Adrenal gland (tissue), 9 donors: ENCODE measurements at regions not wholly inside any gene's neighbourhood (a gene's known extent, or its start where the extent isn't known, plus 50 kb on each side); places are given as distances from the start of the nearest gene placed in this dataset.

Source experiments
- DNase-seq, 7 donors: peaks; one replicate each; pipeline ENCODE4 v3.0.0-alpha.2; 2019 to 2020
- H3K27ac ChIP-seq, 5 donors: fragments of 200-600 bp; sonication (generic) in 4 of 5; 1 replicate in 3 of 5; 2 replicates in 2 of 5; pipeline versions ENCODE4 v1.5.1 to v1.8.0; 2016 to 2020; ENCODE audit warnings: mild to moderate bottlenecking in 1 of 5
- H3K27me3 ChIP-seq: fragments of 200-600 bp; 2 replicates; pipeline ENCODE4 v1.8.0; 2021
- H3K36me3 ChIP-seq, 2 donors: fragments of 200-600 bp; replicated peaks in 1 of 2; 1 replicate in 1 of 2; 2 replicates in 1 of 2; pipeline versions ENCODE4 v1.5.1 to v1.8.0; 2018 to 2022
- H3K4me1 ChIP-seq, 2 donors: fragments of 200-600 bp; replicated peaks in 1 of 2; 1 replicate in 1 of 2; 2 replicates in 1 of 2; pipeline versions ENCODE4 v1.5.1 to v1.8.0; 2018 to 2021
- H3K4me3 ChIP-seq, 4 donors: fragments of 200-600 bp; sonication (generic) in 3 of 4; one replicate each; pipeline ENCODE4 v1.5.1; 2016 to 2018
- H3K9me3 ChIP-seq, 3 donors: fragments of 200-600 bp; sonication (generic) in 1 of 3; replicated peaks in 1 of 3; 1 replicate in 2 of 3; 2 replicates in 1 of 3; pipeline versions ENCODE4 v1.5.1 to v1.8.0; 2016 to 2021
- POLR2A ChIP-seq, 2 donors: fragments of 450-650 bp; IDR thresholded peaks; one replicate each; pipeline ENCODE4 v1.6.1; 2017; ENCODE audit warnings: antibody characterized with exemption in 2 of 2, mild to moderate bottlenecking in 2 of 2, moderate library complexity in 1 of 2
- WGBS, 4 donors: extraction: QIAGEN DNeasy Blood & Tissue Kit in 2 of 4; methylation state at CpG; one replicate each; pipeline versions ENCODE4 v1.1.5 to v1.1.7; 2013 to 2017; 5-methylcytosine and 5-hydroxymethylcytosine counted together
- intact Hi-C, 2 donors: fragments of 100-400 bp; cut with DNase I; formaldehyde crosslinking; loops; one replicate each; pipeline versions ENCODE4 v1.14.1 to v1.15.0; 2022 to 2023
- TF ChIP-seq, protein P1 (sequence below), 6 experiments: fragments of 450-650 bp in 4 of 6; fragments of 200-600 bp in 2 of 6; sonication (generic) in 1 of 6; IDR thresholded peaks; 1 replicate in 5 of 6; 2 replicates in 1 of 6; pipeline versions ENCODE4 v1.5.1 to v1.8.0; 2016 to 2021; ENCODE audit warnings: antibody characterized with exemption in 6 of 6, mild to moderate bottlenecking in 2 of 6, moderate library complexity in 1 of 6
- donor health status: healthy with polysubstance abuse.
- donor health status: Bipolar disorder and iron deficiency.
- donor health status: DM: yes; HTN: yes; CAD: no.
- donor health status: DM: no; HTN: no; CAD: no.
- donor health status: DM: no; HTN: no; CAD: no.

- WGBS, 4 donors, result 71 to 83% (median 83%) methylated on average over 8 of the region's 8 CpGs
- Histone ChIP-seq H3K27me3 (peaks cover 9% of the 10 kb centered on the region), H3K27ac (no peak overlapping the region), H3K4me3 (no peak overlapping the region), H3K9me3 (no peaks in the 10 kb centered on the region), H3K4me1 (no peaks in the 10 kb centered on the region), H3K36me3 (no peaks in the 10 kb centered on the region)
- TF ChIP-seq POLR2A (IDR thresholded peaks at IDR 0.05), result no peak
- TF ChIP-seq, protein P1, sequence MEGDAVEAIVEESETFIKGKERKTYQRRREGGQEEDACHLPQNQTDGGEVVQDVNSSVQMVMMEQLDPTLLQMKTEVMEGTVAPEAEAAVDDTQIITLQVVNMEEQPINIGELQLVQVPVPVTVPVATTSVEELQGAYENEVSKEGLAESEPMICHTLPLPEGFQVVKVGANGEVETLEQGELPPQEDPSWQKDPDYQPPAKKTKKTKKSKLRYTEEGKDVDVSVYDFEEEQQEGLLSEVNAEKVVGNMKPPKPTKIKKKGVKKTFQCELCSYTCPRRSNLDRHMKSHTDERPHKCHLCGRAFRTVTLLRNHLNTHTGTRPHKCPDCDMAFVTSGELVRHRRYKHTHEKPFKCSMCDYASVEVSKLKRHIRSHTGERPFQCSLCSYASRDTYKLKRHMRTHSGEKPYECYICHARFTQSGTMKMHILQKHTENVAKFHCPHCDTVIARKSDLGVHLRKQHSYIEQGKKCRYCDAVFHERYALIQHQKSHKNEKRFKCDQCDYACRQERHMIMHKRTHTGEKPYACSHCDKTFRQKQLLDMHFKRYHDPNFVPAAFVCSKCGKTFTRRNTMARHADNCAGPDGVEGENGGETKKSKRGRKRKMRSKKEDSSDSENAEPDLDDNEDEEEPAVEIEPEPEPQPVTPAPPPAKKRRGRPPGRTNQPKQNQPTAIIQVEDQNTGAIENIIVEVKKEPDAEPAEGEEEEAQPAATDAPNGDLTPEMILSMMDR (IDR thresholded peaks at IDR 0.05), result no peak
- intact Hi-C loops, result no loop called here
- no peak for DNase-seq
Observed at GRCh38 chr15:69818529-69818928, 279.2 kb downstream of the TLE3 start.

GRCh38 chr15:69819371-69819770, 278.3 kb downstream of the TLE3 start:
- no peak overlapping the region for H3K4me3 ChIP-seq
- peaks cover 9% of the 10 kb centered on the region for H3K27me3 ChIP-seq
- no peak for TF ChIP-seq POLR2A (IDR thresholded peaks at IDR 0.05)
- TF ChIP-seq, protein P1 (IDR thresholded peaks at IDR 0.05), result no peak
- intact Hi-C loops, result no loop called here
- H3K27ac ChIP-seq, result no peak overlapping the region
- no peaks in the 10 kb centered on the region for H3K9me3 ChIP-seq
- no peaks in the 10 kb centered on the region for H3K4me1 ChIP-seq
- DNase-seq, result no peak
- H3K36me3 ChIP-seq, result no peaks in the 10 kb centered on the region
- WGBS, 4 donors, result 80 to 84% (median 82%) methylated on average over 3 of the region's 3 CpGs

DNA sequence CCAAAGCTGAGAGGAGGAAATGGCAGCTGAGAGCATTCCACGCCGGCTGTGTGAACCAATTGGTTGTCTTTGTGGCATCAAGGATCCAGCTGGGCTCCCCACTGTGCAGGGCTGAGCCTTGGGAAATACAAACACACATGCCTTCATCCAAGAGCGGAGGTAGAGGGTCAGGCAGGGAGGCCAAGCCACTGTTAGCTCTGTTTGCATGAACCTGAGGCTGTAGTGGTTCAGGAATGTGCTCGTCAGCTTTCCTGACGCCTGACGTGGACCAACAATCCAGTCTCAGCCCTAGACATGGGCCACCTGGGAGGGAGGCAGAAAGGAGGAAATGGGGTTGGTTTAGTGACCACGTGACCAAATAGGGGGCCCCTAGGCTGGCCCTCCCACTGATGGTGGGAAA, 276.9 kb downstream of the TLE3 start:
- H3K4me3 ChIP-seq, result no peak overlapping the region
- H3K27me3 ChIP-seq, result peaks cover 9% of the 10 kb centered on the region
- intact Hi-C loops, result no loop called here
- no peaks in the 10 kb centered on the region for H3K9me3 ChIP-seq
- TF ChIP-seq, protein P1 (IDR thresholded peaks at IDR 0.05), result no peak
- no peak for TF ChIP-seq POLR2A (IDR thresholded peaks at IDR 0.05)
- H3K4me1 ChIP-seq, result no peaks in the 10 kb centered on the region
- H3K36me3 ChIP-seq, result no peaks in the 10 kb centered on the region
- 31 to 61% (median 48%) methylated on average over 7 of the region's 7 CpGs for WGBS, 4 donors
- no peak for DNase-seq
- no peak overlapping the region for H3K27ac ChIP-seq

- 52 to 63% (median 62%) methylated on average over 8 of the region's 8 CpGs for WGBS, 4 donors
Observed at GRCh38 chr15:69823223-69823907, 274.4 kb downstream of the TLE3 start.

More at GRCh38 chr15:69823223-69823907, 274.4 kb downstream of the TLE3 start:
- Histone ChIP-seq H3K9me3 (no peaks in the 10 kb centered on the region), H3K27me3 (peaks cover 9% of the 10 kb centered on the region), H3K4me3 (no peak overlapping the region), H3K27ac (no peak overlapping the region), H3K36me3 (no peaks in the 10 kb centered on the region), H3K4me1 (no peaks in the 10 kb centered on the region)
- TF ChIP-seq, protein P1 (IDR thresholded peaks at IDR 0.05), result no peak
- TF ChIP-seq POLR2A (IDR thresholded peaks at IDR 0.05), result no peak
- DNase-seq, result peak in 1 of 7 donors; percentile 4
- intact Hi-C loops, result no loop called here
